ENCODE measurements at regions not wholly inside any gene's neighbourhood (a gene's known extent, or its start where the extent isn't known, plus 50 kb on each side); places are given as distances from the start of the nearest gene placed in this dataset.

DNA sequence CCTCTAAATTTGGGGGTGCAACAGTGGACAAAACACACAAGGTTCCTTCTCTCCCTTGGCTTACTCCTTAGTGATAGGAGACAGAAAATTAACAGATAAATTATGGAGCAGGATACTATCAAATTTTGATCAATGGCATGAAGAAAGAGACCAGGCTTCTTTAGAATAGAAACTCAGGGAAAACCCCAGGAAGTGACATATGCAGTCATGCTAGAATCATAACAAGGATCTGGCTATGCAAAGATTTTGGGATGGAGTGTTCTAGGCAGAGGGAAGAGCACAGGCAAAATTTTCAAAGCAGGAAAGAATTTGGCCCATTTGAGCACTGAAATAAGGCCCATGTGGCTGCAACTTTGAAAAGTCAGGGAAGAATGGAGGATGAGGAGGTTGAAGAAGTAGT lies 182.3 kb upstream of the PLEKHG7 start:
- in situ Hi-C loops (cut with HindIII; ENCODE audit: low pct_unique_long_range_greater_than_20kb, low sequenced_read_pairs) = no loop called here
- intact Hi-C loops (cut with micrococcal nuclease; ENCODE audit: unreplicated experiment) = no loop called here
- Histone ChIP-seq H3K4me3 (ENCODE audit: low read depth in 2 of 2, low read length in 2 of 2) (no peak overlapping the region), H3K27me3 (ENCODE audit: control insufficient read depth, insufficient read depth, low read length) (no peaks in the 10 kb centered on the region), H3K36me3 (ENCODE audit: control insufficient read depth, insufficient read depth, low read length) (no peaks in the 10 kb centered on the region), H3K9me3 (ENCODE audit: control insufficient read depth, insufficient read depth, low read depth, low read length) (no peaks in the 10 kb centered on the region), H3K27ac (ENCODE audit: low read length) (no peak overlapping the region), H3K4me1 (ENCODE audit: control insufficient read depth, insufficient read depth, low read length) (no peaks in the 10 kb centered on the region)
- TF ChIP-seq, protein P1, sequence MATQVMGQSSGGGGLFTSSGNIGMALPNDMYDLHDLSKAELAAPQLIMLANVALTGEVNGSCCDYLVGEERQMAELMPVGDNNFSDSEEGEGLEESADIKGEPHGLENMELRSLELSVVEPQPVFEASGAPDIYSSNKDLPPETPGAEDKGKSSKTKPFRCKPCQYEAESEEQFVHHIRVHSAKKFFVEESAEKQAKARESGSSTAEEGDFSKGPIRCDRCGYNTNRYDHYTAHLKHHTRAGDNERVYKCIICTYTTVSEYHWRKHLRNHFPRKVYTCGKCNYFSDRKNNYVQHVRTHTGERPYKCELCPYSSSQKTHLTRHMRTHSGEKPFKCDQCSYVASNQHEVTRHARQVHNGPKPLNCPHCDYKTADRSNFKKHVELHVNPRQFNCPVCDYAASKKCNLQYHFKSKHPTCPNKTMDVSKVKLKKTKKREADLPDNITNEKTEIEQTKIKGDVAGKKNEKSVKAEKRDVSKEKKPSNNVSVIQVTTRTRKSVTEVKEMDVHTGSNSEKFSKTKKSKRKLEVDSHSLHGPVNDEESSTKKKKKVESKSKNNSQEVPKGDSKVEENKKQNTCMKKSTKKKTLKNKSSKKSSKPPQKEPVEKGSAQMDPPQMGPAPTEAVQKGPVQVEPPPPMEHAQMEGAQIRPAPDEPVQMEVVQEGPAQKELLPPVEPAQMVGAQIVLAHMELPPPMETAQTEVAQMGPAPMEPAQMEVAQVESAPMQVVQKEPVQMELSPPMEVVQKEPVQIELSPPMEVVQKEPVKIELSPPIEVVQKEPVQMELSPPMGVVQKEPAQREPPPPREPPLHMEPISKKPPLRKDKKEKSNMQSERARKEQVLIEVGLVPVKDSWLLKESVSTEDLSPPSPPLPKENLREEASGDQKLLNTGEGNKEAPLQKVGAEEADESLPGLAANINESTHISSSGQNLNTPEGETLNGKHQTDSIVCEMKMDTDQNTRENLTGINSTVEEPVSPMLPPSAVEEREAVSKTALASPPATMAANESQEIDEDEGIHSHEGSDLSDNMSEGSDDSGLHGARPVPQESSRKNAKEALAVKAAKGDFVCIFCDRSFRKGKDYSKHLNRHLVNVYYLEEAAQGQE (IDR thresholded peaks at IDR 0.05; ENCODE audit: insufficient read depth in 1 of 2, low read depth in 2 of 2, low read length in 1 of 2) = no peak
- TF ChIP-seq, protein P2, sequence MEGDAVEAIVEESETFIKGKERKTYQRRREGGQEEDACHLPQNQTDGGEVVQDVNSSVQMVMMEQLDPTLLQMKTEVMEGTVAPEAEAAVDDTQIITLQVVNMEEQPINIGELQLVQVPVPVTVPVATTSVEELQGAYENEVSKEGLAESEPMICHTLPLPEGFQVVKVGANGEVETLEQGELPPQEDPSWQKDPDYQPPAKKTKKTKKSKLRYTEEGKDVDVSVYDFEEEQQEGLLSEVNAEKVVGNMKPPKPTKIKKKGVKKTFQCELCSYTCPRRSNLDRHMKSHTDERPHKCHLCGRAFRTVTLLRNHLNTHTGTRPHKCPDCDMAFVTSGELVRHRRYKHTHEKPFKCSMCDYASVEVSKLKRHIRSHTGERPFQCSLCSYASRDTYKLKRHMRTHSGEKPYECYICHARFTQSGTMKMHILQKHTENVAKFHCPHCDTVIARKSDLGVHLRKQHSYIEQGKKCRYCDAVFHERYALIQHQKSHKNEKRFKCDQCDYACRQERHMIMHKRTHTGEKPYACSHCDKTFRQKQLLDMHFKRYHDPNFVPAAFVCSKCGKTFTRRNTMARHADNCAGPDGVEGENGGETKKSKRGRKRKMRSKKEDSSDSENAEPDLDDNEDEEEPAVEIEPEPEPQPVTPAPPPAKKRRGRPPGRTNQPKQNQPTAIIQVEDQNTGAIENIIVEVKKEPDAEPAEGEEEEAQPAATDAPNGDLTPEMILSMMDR (IDR thresholded peaks at IDR 0.05) = no peak
- TF ChIP-seq SIN3A (IDR thresholded peaks at IDR 0.05; ENCODE audit: borderline replicate concordance, insufficient read depth, low read depth, low read length) (no peak), TCF7L2 (IDR thresholded peaks at IDR 0.05; ENCODE audit: low read depth, low read length) (no peak), POLR2AphosphoS5 (IDR thresholded peaks at IDR 0.05; ENCODE audit: low read depth, low read length) (no peak)
- DNase-seq (ENCODE audit: low read depth, low spot score) = no peak
- ChIA-PET POLR2A (no interaction called here), CTCF (no interaction called here)
- ATAC-seq = no peak
- BruUV-seq (replicated peaks) = no TSS peak

DNA sequence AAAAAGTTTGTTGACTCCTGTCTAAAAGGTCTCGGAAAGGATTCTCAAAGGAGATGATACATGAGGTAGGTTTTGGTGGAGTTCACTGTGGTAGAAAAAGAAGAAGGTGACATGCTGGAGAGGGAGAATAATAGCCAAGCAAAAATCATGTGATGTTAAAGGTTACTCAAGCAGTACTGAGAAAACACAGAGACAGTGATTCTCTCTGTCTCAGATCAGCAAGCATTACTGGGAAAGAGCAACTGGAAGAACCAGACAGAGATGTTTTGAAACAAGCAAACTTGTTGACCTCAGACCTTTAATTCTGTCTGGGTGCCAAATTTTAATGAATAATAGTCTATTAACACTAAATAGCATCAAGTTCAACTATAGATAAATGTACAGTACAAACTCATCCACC lies 183.5 kb upstream of the PLEKHG7 start:
- H3K9me3 ChIP-seq (ENCODE audit: control insufficient read depth, insufficient read depth, low read depth, low read length) = no peaks in the 10 kb centered on the region
- ChIA-PET CTCF (no interaction called here), POLR2A (no interaction called here)
- H3K27ac ChIP-seq (ENCODE audit: low read length) = no peak overlapping the region
- no peak for ATAC-seq
- H3K4me1 ChIP-seq (ENCODE audit: control insufficient read depth, insufficient read depth, low read length) = no peaks in the 10 kb centered on the region
- BruUV-seq (replicated peaks) = no TSS peak
- intact Hi-C loops (cut with micrococcal nuclease; ENCODE audit: unreplicated experiment) = no loop called here
- no peak for DNase-seq (ENCODE audit: low read depth, low spot score)
- no peaks in the 10 kb centered on the region for H3K36me3 ChIP-seq (ENCODE audit: control insufficient read depth, insufficient read depth, low read length)
- no peaks in the 10 kb centered on the region for H3K27me3 ChIP-seq (ENCODE audit: control insufficient read depth, insufficient read depth, low read length)
- no peak overlapping the region for H3K4me3 ChIP-seq (ENCODE audit: low read depth in 2 of 2, low read length in 2 of 2)
- in situ Hi-C loops (cut with HindIII; ENCODE audit: low pct_unique_long_range_greater_than_20kb, low sequenced_read_pairs) = no loop called here
- TF ChIP-seq, protein P2 (IDR thresholded peaks at IDR 0.05) = no peak
- no peak for TF ChIP-seq POLR2AphosphoS5 (IDR thresholded peaks at IDR 0.05; ENCODE audit: low read depth, low read length)
- TF ChIP-seq, protein P1 (IDR thresholded peaks at IDR 0.05; ENCODE audit: insufficient read depth in 1 of 2, low read depth in 2 of 2, low read length in 1 of 2) = no peak
- no peak for TF ChIP-seq SIN3A (IDR thresholded peaks at IDR 0.05; ENCODE audit: borderline replicate concordance, insufficient read depth, low read depth, low read length)
- no peak for TF ChIP-seq TCF7L2 (IDR thresholded peaks at IDR 0.05; ENCODE audit: low read depth, low read length)
